Keratinocyte (primary cell): ENCODE measurements at regions not wholly inside any gene's neighbourhood (a gene's known extent, or its start where the extent isn't known, plus 50 kb on each side); places are given as distances from the start of the nearest gene placed in this dataset.

ENCODE experiments used
- DNase-seq: peaks from one replicate; pipeline ENCODE4 v3.0.0-alpha.2; 2011; ENCODE audit warnings: low read depth, missing footprints, low spot score
- FAIRE-seq: peaks from 2 replicates; lab custom pipeline; 2011; peaks lifted over from hg19 to GRCh38; lab: Jason Lieb, UNC
- H2AFZ ChIP-seq: 2 replicates; pipeline ENCODE4 v1.6.0; 2012; ENCODE audit warnings: low read length, control low read depth, inconsistent platforms; ENCODE audit not compliant: control insufficient read depth
- H3K27ac ChIP-seq: 2 replicates; pipeline ENCODE4 v1.5.1; 2011; ENCODE audit warnings: low read length; ENCODE audit not compliant: control insufficient read depth, insufficient read depth
- H3K27me3 ChIP-seq: 3 replicates; pipeline ENCODE4 v1.6.0; 2011; ENCODE audit warnings: low read length; ENCODE audit not compliant: control insufficient read depth, insufficient read depth; ENCODE audit errors: extremely low read depth
- H3K36me3 ChIP-seq, 2 experiments: 2 replicates in 1 of 2; 3 replicates in 1 of 2; pipeline ENCODE4 v1.5.1; 2011; ENCODE audit warnings: low read length in 2 of 2, mild to moderate bottlenecking in 1 of 2; ENCODE audit not compliant: control insufficient read depth in 2 of 2, insufficient read depth in 2 of 2; ENCODE audit errors: extremely low read depth in 1 of 2
- H3K4me1 ChIP-seq: 3 replicates; pipeline ENCODE4 v1.5.1; 2011; ENCODE audit warnings: low read length; ENCODE audit not compliant: control insufficient read depth, insufficient read depth; ENCODE audit errors: extremely low read depth
- H3K4me2 ChIP-seq: 3 replicates; pipeline ENCODE4 v1.6.0; 2011; ENCODE audit warnings: low read depth, low read length; ENCODE audit not compliant: control insufficient read depth, insufficient read depth; ENCODE audit errors: extremely low read depth
- H3K4me3 ChIP-seq, 3 experiments: fragments of 200-600 bp in 1 of 3; sonication (generic) in 1 of 3; 2 replicates in 2 of 3; 3 replicates in 1 of 3; pipeline ENCODE4 v1.5.1; 2011 to 2016; ENCODE audit warnings: low read length in 3 of 3, mild to moderate bottlenecking in 3 of 3, control low read depth in 2 of 3, inconsistent platforms in 1 of 3, low read depth in 1 of 3, mixed read lengths in 1 of 3, mixed run types in 1 of 3, moderate library complexity in 1 of 3; ENCODE audit not compliant: control insufficient read depth in 2 of 3, insufficient read depth in 2 of 3; ENCODE audit errors: extremely low read depth in 1 of 3
- H3K79me2 ChIP-seq: 2 replicates; pipeline ENCODE4 v1.6.0; 2012; ENCODE audit warnings: low read length; ENCODE audit not compliant: control insufficient read depth, insufficient read depth
- H3K9ac ChIP-seq: 3 replicates; pipeline ENCODE4 v1.6.0; 2011; ENCODE audit warnings: low read length; ENCODE audit not compliant: control insufficient read depth, insufficient read depth; ENCODE audit errors: extremely low read depth
- H3K9me1 ChIP-seq: 3 replicates; pipeline ENCODE4 v1.6.0; 2011; ENCODE audit warnings: low read length; ENCODE audit not compliant: control insufficient read depth, insufficient read depth; ENCODE audit errors: extremely low read depth
- H3K9me3 ChIP-seq: 2 replicates; pipeline ENCODE4 v1.5.1; 2012; ENCODE audit warnings: low read depth, low read length; ENCODE audit not compliant: control insufficient read depth
- H4K20me1 ChIP-seq: 3 replicates; pipeline ENCODE4 v1.6.0; 2011; ENCODE audit warnings: low read length; ENCODE audit not compliant: control insufficient read depth, insufficient read depth; ENCODE audit errors: extremely low read depth
- EZH2 ChIP-seq: IDR thresholded peaks from one replicate; pipeline ENCODE4 v1.6.1; 2012; ENCODE audit warnings: inconsistent platforms, mild to moderate bottlenecking, low read length, moderate library complexity
- dilution Hi-C: fragments of 300-500 bp; cut with MboI; formaldehyde crosslinking; loops from one replicate; pipeline ENCODE4 v1.7.0; 2020; ENCODE audit warnings: low sequenced_read_pairs; ENCODE audit not compliant: extremely low pct_ligation_motif_present
- TF ChIP-seq, protein P1 (sequence below), 3 experiments: IDR thresholded peaks in 1 of 3; conservative IDR thresholded peaks in 1 of 3; optimal IDR thresholded peaks in 1 of 3; 2 replicates in 2 of 3; 3 replicates in 1 of 3; pipeline versions ENCODE3 to v1.5.1; 2011; ENCODE audit warnings: low read length in 3 of 3, mild to moderate bottlenecking in 3 of 3, moderate library complexity in 2 of 3, control low read depth in 1 of 3, inconsistent platforms in 1 of 3; ENCODE audit not compliant: insufficient read depth in 2 of 3; ENCODE audit errors: extremely low read depth in 1 of 3

DNA sequence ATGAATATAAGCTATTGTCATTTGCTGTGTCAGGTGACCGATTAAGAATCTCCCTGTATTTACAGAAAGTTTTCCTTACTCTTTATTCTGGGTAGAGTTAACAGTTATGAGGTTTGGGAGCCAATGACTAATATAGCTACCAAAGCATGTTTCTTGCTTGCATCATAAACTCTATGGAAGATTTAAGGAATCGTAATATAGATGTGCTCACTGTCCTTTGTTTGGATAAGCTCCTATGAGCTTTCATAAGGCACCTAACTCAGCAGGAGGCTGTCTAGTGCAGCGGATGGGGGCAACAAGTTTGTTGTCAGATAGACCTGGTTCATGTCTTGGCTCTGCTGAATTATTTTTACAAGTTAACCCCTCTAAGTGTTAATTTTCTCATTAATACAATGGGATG, 75.0 kb upstream of the PAQR3 start:
- Histone ChIP-seq H3K27ac (no peak overlapping the region), H2AFZ (no peak overlapping the region), H3K4me2 (no peak overlapping the region), H3K9me3 (no peaks in the 10 kb centered on the region), H3K4me1 (no peaks in the 10 kb centered on the region), H3K79me2 (no peaks in the 10 kb centered on the region), H4K20me1 (no peaks in the 10 kb centered on the region), H3K36me3 (no peaks in the 10 kb centered on the region), H3K27me3 (no peaks in the 10 kb centered on the region), H3K9ac (no peak overlapping the region), H3K4me3 (no peak overlapping the region), H3K9me1 (no peaks in the 10 kb centered on the region)
- dilution Hi-C loops: no loop called here
- FAIRE-seq (no peak), DNase-seq (no peak)
- no peak for TF ChIP-seq EZH2
- TF ChIP-seq, protein P1, sequence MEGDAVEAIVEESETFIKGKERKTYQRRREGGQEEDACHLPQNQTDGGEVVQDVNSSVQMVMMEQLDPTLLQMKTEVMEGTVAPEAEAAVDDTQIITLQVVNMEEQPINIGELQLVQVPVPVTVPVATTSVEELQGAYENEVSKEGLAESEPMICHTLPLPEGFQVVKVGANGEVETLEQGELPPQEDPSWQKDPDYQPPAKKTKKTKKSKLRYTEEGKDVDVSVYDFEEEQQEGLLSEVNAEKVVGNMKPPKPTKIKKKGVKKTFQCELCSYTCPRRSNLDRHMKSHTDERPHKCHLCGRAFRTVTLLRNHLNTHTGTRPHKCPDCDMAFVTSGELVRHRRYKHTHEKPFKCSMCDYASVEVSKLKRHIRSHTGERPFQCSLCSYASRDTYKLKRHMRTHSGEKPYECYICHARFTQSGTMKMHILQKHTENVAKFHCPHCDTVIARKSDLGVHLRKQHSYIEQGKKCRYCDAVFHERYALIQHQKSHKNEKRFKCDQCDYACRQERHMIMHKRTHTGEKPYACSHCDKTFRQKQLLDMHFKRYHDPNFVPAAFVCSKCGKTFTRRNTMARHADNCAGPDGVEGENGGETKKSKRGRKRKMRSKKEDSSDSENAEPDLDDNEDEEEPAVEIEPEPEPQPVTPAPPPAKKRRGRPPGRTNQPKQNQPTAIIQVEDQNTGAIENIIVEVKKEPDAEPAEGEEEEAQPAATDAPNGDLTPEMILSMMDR (optimal IDR thresholded peaks at IDR 0.05 in 1 of 3, IDR thresholded peaks at IDR 0.05 in 1 of 3, conservative IDR thresholded peaks at IDR 0.05 in 1 of 3; ENCODE audit: extremely low read depth in 1 of 3, insufficient read depth in 2 of 3, low read length in 3 of 3): no peak

DNA sequence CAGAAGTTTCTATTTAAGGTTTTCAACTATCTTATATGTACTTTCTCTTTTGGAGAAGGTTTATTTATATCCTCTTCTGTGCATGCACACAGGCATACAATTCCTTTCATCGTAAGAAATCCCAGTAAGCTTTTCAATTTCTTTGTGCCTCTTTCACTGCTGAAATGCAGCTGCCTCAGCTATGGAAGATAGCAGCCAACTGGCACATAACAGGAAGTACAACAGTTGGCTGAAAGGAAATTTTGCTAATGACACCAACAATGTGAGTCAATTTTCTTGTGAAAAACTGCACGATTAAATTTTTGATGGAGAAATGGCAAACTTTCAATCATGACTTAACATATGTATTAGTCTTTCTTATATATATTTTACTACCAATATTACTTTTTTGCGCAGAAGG, 74.5 kb upstream of the PAQR3 start:
- Histone ChIP-seq H3K36me3 (no peaks in the 10 kb centered on the region), H3K9me1 (no peaks in the 10 kb centered on the region), H3K9ac (no peak overlapping the region), H3K9me3 (no peaks in the 10 kb centered on the region), H3K27ac (no peak overlapping the region), H3K4me2 (no peak overlapping the region), H2AFZ (no peak overlapping the region), H3K4me3 (no peak overlapping the region), H4K20me1 (no peaks in the 10 kb centered on the region), H3K79me2 (no peaks in the 10 kb centered on the region), H3K27me3 (no peaks in the 10 kb centered on the region), H3K4me1 (no peaks in the 10 kb centered on the region)
- FAIRE-seq (no peak), DNase-seq (no peak)
- no peak for TF ChIP-seq EZH2
- TF ChIP-seq, protein P1 (optimal IDR thresholded peaks at IDR 0.05 in 1 of 3, IDR thresholded peaks at IDR 0.05 in 1 of 3, conservative IDR thresholded peaks at IDR 0.05 in 1 of 3; ENCODE audit: extremely low read depth in 1 of 3, insufficient read depth in 2 of 3, low read length in 3 of 3): no peak
- dilution Hi-C loops: no loop called here
